ENCODE measurements at regions not wholly inside any gene's neighbourhood (a gene's known extent, or its start where the extent isn't known, plus 50 kb on each side); places are given as distances from the start of the nearest gene placed in this dataset.
A peak's percentile ranks its signal among the peaks of the same experiment; 100 is the strongest.

- Histone ChIP-seq H3K4me3 (no peak overlapping the region), H3K27ac (peak overlapping the region; percentile 49), H3K9me3 (no peaks in the 10 kb centered on the region), H3K27me3 (no peaks in the 10 kb centered on the region), H3K36me3 (no peaks in the 10 kb centered on the region), H3K4me1 (peaks cover 0 to 16% of the 10 kb centered on the region in 2 donors)
- TF ChIP-seq CTCF (IDR thresholded peaks at IDR 0.05): no peak
- DNase-seq (ENCODE audit: low spot score in 2 of 2): no peak
- intact Hi-C loops (cut with DNase I): no loop called here
Measured at GRCh38 chr16:64412578-64413280, 709.1 kb downstream of the CDH11 start.

- Histone ChIP-seq H3K27ac (no peak overlapping the region), H3K36me3 (no peaks in the 10 kb centered on the region), H3K4me1 (peaks cover 0 to 12% of the 10 kb centered on the region in 2 donors), H3K27me3 (no peaks in the 10 kb centered on the region), H3K4me3 (no peak overlapping the region), H3K9me3 (no peaks in the 10 kb centered on the region)
- no peak for DNase-seq (ENCODE audit: low spot score in 2 of 2)
- TF ChIP-seq CTCF (IDR thresholded peaks at IDR 0.05): no peak
- intact Hi-C loops (cut with DNase I): no loop called here
Measured at GRCh38 chr16:64410306-64410705, 711.6 kb downstream of the CDH11 start.

GRCh38 chr16:64409783-64410210, 712.1 kb downstream of the CDH11 start:
- Histone ChIP-seq H3K27me3 (no peaks in the 10 kb centered on the region), H3K27ac (no peak overlapping the region), H3K4me1 (peaks cover 0 to 12% of the 10 kb centered on the region in 2 donors), H3K36me3 (no peaks in the 10 kb centered on the region), H3K4me3 (no peak overlapping the region), H3K9me3 (no peaks in the 10 kb centered on the region)
- no peak for DNase-seq (ENCODE audit: low spot score in 2 of 2)
- no peak for TF ChIP-seq CTCF (IDR thresholded peaks at IDR 0.05)
- intact Hi-C loops (cut with DNase I): no loop called here

GRCh38 chr16:64408699-64409098, 713.2 kb downstream of the CDH11 start:
- H3K4me1 ChIP-seq: peaks cover 0 to 9% of the 10 kb centered on the region in 2 donors
- no peaks in the 10 kb centered on the region for H3K27me3 ChIP-seq
- intact Hi-C loops (cut with DNase I): no loop called here
- TF ChIP-seq CTCF (IDR thresholded peaks at IDR 0.05): no peak
- no peaks in the 10 kb centered on the region for H3K9me3 ChIP-seq
- no peaks in the 10 kb centered on the region for H3K36me3 ChIP-seq
- H3K27ac ChIP-seq: no peak overlapping the region
- no peak overlapping the region for H3K4me3 ChIP-seq
- DNase-seq (ENCODE audit: low spot score in 2 of 2): no peak

- Histone ChIP-seq H3K36me3 (no peaks in the 10 kb centered on the region), H3K4me1 (no peaks in the 10 kb centered on the region), H3K4me3 (no peak overlapping the region), H3K9me3 (no peaks in the 10 kb centered on the region), H3K27me3 (no peaks in the 10 kb centered on the region), H3K27ac (no peak overlapping the region)
- intact Hi-C loops (cut with DNase I): no loop called here
- TF ChIP-seq CTCF (IDR thresholded peaks at IDR 0.05): no peak
- DNase-seq (ENCODE audit: low spot score in 2 of 2): no peak
Measured at GRCh38 chr16:64406770-64407181, 715.1 kb downstream of the CDH11 start.

All from ascending aorta (tissue), 2 donors.